Panc1 (cell line): ENCODE measurements at regions not wholly inside any gene's neighbourhood (a gene's known extent, or its start where the extent isn't known, plus 50 kb on each side); places are given as distances from the start of the nearest gene placed in this dataset.

Experiments
- CTCF ChIP-seq: fragments of 450-650 bp; IDR thresholded peaks from 2 replicates; pipeline ENCODE4 v1.5.1; 2017; ENCODE audit warnings: mild to moderate bottlenecking
- REST ChIP-seq, 2 experiments: IDR thresholded peaks; 2 replicates each; pipeline ENCODE4 v1.6.1; 2011 to 2012; ENCODE audit warnings: low read depth in 2 of 2, control low read depth in 1 of 2, low read length in 1 of 2, mild to moderate bottlenecking in 1 of 2, moderate library complexity in 1 of 2; ENCODE audit not compliant: insufficient read depth in 1 of 2

GRCh38 chr10:83897626-83898025 is 241.7 kb upstream of the GHITM start:
- TF ChIP-seq CTCF: no peak
- no peak for TF ChIP-seq REST (IDR thresholded peaks at IDR 0.05; ENCODE audit: insufficient read depth in 1 of 2, low read depth in 2 of 2, low read length in 1 of 2)
